SU-DHL-6 (cell line): ENCODE measurements at regions not wholly inside any gene's neighbourhood (a gene's known extent, or its start where the extent isn't known, plus 50 kb on each side); places are given as distances from the start of the nearest gene placed in this dataset.

Source experiments
- H2AFZ ChIP-seq: fragments of 200-600 bp; sonication (generic); 2 replicates; pipeline ENCODE4 v1.6.1; 2014; ENCODE audit warnings: low read depth, mild to moderate bottlenecking, moderate library complexity, mixed read lengths, antibody characterized with exemption, low read length; ENCODE audit not compliant: severe bottlenecking
- H3F3A ChIP-seq: fragments of 200-600 bp; shearing (Covaris generic); 2 replicates; pipeline ENCODE4 v1.6.0; 2016; ENCODE audit warnings: antibody characterized with exemption, mild to moderate bottlenecking; ENCODE audit not compliant: insufficient read depth
- H3K27ac ChIP-seq: fragments of 200-600 bp; sonication (generic); 2 replicates; pipeline ENCODE4 v1.5.1; 2016; ENCODE audit warnings: low read depth, mild to moderate bottlenecking, low read length, moderate library complexity, mixed read lengths
- H3K27me3 ChIP-seq: fragments of 200-600 bp; sonication (generic), shearing (Covaris generic); 2 replicates; pipeline ENCODE4 v1.6.0; 2014; ENCODE audit warnings: mild to moderate bottlenecking, low read length
- H3K36me3 ChIP-seq: fragments of 200-600 bp; sonication (generic); 2 replicates; pipeline ENCODE4 v1.6.1; 2014; ENCODE audit warnings: mild to moderate bottlenecking, low read length, mixed read lengths
- H3K4me2 ChIP-seq: fragments of 300-600, 200-600 bp; shearing (Covaris generic), sonication (generic); 2 replicates; pipeline ENCODE4 v1.6.0; 2014; ENCODE audit warnings: low read length, low read depth, mild to moderate bottlenecking; ENCODE audit not compliant: poor library complexity, severe bottlenecking
- H3K4me3 ChIP-seq: fragments of 200-600 bp; sonication (generic); 2 replicates; pipeline ENCODE4 v1.5.1; 2014; ENCODE audit warnings: antibody characterized with exemption, low read length, mild to moderate bottlenecking, mixed read lengths; ENCODE audit not compliant: insufficient read depth, poor library complexity, severe bottlenecking
- H3K79me2 ChIP-seq: fragments of 200-600 bp; sonication (generic); 2 replicates; pipeline ENCODE4 v1.6.1; 2014; ENCODE audit warnings: mild to moderate bottlenecking, low read length, moderate library complexity; ENCODE audit not compliant: insufficient read depth
- H3K9ac ChIP-seq: fragments of 200-600 bp; sonication (generic); 2 replicates; pipeline ENCODE4 v1.7.0; 2014; ENCODE audit warnings: mild to moderate bottlenecking, low read length
- H3K9me2 ChIP-seq: fragments of 200-600 bp; sonication (generic); replicated peaks from 2 replicates; pipeline ENCODE4 v1.6.1; 2014; ENCODE audit warnings: low read length; ENCODE audit not compliant: insufficient read depth
- H3K9me3 ChIP-seq: fragments of 200-600 bp; sonication (generic); 2 replicates; pipeline ENCODE4 v1.6.1; 2014; ENCODE audit warnings: low read length, mixed read lengths; ENCODE audit not compliant: insufficient read depth
- H4K20me1 ChIP-seq: fragments of 200-600 bp; sonication (generic); 2 replicates; pipeline ENCODE4 v1.6.1; 2014; ENCODE audit warnings: low read depth, mild to moderate bottlenecking, antibody characterized with exemption, low read length, moderate library complexity, mixed read lengths
- EZH2phosphoT487 ChIP-seq: fragments of 200-600 bp; sonication (generic), shearing (Covaris generic); conservative IDR thresholded peaks from 2 replicates; pipeline ENCODE4 v1.6.1; 2018; ENCODE audit warnings: mild to moderate bottlenecking, antibody characterized with exemption, low read length, moderate library complexity, mixed read lengths
- TF ChIP-seq, protein P1 (sequence below): fragments of 200-600 bp; sonication (generic); IDR thresholded peaks from one replicate; pipeline ENCODE4 v1.5.1; 2017; ENCODE audit warnings: antibody characterized with exemption, mild to moderate bottlenecking, low read length, moderate library complexity; ENCODE audit not compliant: insufficient read depth, poor library complexity, severe bottlenecking

DNA sequence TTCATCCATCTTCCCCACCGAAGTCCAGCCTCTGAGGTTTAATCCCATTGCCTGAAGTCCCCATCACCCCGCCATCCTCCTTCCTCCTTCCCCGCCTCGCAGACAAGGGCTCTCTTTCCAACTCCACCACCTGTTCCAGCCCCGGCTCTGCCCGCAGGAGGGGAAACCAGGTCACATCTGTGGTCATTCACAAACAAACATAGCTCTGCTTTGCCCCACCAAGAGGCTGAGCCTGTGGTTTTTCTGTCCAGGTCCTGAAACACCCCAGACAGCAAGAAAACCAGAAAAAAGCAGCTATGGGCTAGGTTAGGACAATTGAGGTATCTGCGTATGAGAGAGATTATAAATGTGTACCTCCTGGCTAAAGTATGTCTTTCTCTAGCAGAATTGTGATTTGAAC, 144.7 kb downstream of the GLI2 start:
- TF ChIP-seq, protein P1, sequence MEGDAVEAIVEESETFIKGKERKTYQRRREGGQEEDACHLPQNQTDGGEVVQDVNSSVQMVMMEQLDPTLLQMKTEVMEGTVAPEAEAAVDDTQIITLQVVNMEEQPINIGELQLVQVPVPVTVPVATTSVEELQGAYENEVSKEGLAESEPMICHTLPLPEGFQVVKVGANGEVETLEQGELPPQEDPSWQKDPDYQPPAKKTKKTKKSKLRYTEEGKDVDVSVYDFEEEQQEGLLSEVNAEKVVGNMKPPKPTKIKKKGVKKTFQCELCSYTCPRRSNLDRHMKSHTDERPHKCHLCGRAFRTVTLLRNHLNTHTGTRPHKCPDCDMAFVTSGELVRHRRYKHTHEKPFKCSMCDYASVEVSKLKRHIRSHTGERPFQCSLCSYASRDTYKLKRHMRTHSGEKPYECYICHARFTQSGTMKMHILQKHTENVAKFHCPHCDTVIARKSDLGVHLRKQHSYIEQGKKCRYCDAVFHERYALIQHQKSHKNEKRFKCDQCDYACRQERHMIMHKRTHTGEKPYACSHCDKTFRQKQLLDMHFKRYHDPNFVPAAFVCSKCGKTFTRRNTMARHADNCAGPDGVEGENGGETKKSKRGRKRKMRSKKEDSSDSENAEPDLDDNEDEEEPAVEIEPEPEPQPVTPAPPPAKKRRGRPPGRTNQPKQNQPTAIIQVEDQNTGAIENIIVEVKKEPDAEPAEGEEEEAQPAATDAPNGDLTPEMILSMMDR: no peak
- no peak for TF ChIP-seq EZH2phosphoT487

DNA sequence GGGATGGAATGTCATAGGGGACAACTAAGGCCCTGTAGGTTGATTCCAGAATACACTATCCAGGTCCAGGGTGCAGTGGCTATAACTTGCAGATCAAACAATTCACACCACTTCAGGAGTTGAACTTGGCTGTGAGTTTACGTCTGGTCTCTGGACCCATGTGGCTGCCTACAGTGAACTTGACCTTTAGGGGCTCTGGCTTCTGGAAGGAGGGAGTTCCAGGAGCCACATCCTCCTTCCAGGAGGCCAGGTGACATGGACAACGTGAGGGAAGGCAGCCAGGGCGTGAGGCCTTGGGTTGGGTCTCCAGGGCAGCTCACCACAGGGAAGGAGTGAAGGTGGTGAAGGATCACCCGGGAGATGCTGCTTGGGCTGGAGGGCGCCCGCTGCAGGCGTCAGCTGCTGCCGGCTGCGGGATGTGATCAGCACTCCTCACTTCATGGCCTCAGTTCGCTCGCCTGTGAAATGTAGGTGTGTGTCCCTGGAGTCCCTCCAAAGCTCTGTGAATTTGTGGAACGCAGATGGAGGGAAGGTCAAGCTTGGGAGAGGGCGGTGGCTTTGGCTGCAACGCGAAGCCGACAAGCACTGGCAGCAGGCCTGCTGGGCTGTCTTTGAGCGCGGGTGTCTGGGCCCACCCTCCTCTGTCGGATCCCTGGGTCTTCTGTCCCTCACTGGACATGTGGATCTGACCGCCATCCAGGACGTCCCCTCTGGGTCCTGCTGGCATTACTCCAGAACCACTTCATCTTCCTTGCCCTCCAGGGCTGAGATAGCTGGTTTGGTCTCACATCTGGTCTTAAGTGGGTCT, 146.5 kb downstream of the GLI2 start:
- no peak for TF ChIP-seq EZH2phosphoT487
- TF ChIP-seq, protein P1: no peak
- Histone ChIP-seq H3K9ac (no peak overlapping the region), H4K20me1 (no peaks in the 10 kb centered on the region), H3K9me2 (no peaks in the 10 kb centered on the region), H3K9me3 (no peaks in the 10 kb centered on the region), H3K4me3 (no peak overlapping the region), H3K4me2 (no peak overlapping the region), H3F3A (no peaks in the 10 kb centered on the region), H3K36me3 (no peaks in the 10 kb centered on the region), H3K27ac (no peak overlapping the region), H3K27me3 (no peaks in the 10 kb centered on the region), H2AFZ (no peak overlapping the region), H3K79me2 (no peaks in the 10 kb centered on the region)

More for the DNA sequence above, 144.7 kb downstream of the GLI2 start:
- no peaks in the 10 kb centered on the region for H4K20me1 ChIP-seq
- no peak overlapping the region for H3K4me2 ChIP-seq
- H2AFZ ChIP-seq: no peak overlapping the region
- no peak overlapping the region for H3K4me3 ChIP-seq
- H3K36me3 ChIP-seq: no peaks in the 10 kb centered on the region
- no peaks in the 10 kb centered on the region for H3K9me3 ChIP-seq
- H3F3A ChIP-seq: no peaks in the 10 kb centered on the region
- no peak overlapping the region for H3K9ac ChIP-seq
- H3K27ac ChIP-seq: no peak overlapping the region
- no peaks in the 10 kb centered on the region for H3K79me2 ChIP-seq
- H3K27me3 ChIP-seq: no peaks in the 10 kb centered on the region
- H3K9me2 ChIP-seq: no peaks in the 10 kb centered on the region

DNA sequence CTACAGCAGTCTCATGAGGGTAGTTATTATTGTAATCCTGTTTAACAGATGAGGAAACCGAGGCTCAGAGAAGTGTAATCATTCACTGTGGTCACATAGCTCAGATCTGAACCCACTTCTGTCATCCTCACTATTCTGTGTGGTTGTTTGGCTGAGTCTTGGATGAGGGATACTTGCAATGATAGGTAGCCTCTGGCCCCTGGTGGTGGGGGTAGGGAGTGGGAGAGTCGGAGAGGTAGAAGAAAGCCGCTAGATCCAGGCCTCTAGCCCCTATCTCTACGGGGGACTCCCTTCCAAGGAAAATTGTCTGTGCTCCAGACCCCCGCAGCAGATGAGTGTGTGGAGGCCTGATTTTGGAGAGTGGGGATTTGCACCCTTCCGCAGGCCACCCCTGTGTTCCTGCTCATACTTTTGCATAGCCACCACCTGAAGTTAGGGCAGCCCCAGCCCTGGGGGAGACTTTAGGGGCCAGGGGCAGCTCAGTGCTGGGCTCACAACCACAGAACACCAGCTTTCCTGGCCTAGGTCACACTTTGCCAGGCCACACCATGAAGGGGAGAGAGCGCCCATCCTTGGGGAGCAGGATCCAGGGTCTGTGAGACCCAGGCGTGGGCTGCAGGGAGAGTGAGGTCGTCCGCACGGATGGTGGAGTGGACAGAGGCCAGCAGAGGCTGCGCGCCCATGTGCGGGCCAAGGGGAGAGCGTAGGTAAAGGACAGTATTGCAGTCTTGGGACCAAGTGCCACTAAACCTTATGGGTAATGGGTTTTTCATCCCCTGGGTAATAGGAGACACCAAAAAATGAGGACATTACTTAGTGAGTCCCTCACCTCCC, 148.2 kb downstream of the GLI2 start:
- no peak for TF ChIP-seq EZH2phosphoT487
- TF ChIP-seq, protein P1: no peak
- Histone ChIP-seq H2AFZ (no peak overlapping the region), H3K9ac (no peak overlapping the region), H3K27ac (no peak overlapping the region), H3K79me2 (no peaks in the 10 kb centered on the region), H3K9me3 (no peaks in the 10 kb centered on the region), H3K27me3 (no peaks in the 10 kb centered on the region), H3K36me3 (no peaks in the 10 kb centered on the region), H4K20me1 (no peaks in the 10 kb centered on the region), H3K4me3 (no peak overlapping the region), H3K4me2 (no peak overlapping the region), H3K9me2 (no peaks in the 10 kb centered on the region), H3F3A (no peaks in the 10 kb centered on the region)
